CD1c-positive myeloid dendritic cell (primary cell): ENCODE measurements at regions not wholly inside any gene's neighbourhood (a gene's known extent, or its start where the extent isn't known, plus 50 kb on each side); places are given as distances from the start of the nearest gene placed in this dataset.
A peak's percentile ranks its signal among the peaks of the same experiment; 100 is the strongest.

ENCODE experiments used
- DNase-seq: peaks from one replicate; pipeline ENCODE4 v3.0.0-alpha.2; 2016; ENCODE audit errors: extremely low spot score

- no peak for DNase-seq
Measured at GRCh38 chr5:54680998-54681397, 163.4 kb downstream of the SNX18 start.

- DNase-seq: no peak
Measured at GRCh38 chr5:54679686-54680085, 162.1 kb downstream of the SNX18 start.

GRCh38 chr5:54678737-54679136, 161.2 kb downstream of the SNX18 start:
- no peak for DNase-seq

- no peak for DNase-seq
Measured at GRCh38 chr5:54676481-54677340, 159.2 kb downstream of the SNX18 start.

- DNase-seq: peak; percentile 86
Measured at GRCh38 chr5:54673523-54674225, 156.1 kb downstream of the SNX18 start.

- peak; percentile 57 for DNase-seq
Measured at GRCh38 chr5:54672871-54673270, 155.3 kb downstream of the SNX18 start.

GRCh38 chr5:54671681-54672080, 154.1 kb downstream of the SNX18 start:
- no peak for DNase-seq

- DNase-seq: peak; percentile 79
Measured at GRCh38 chr5:54671111-54671531, 153.6 kb downstream of the SNX18 start.

GRCh38 chr5:54670281-54670680, 152.7 kb downstream of the SNX18 start:
- DNase-seq: no peak

- no peak for DNase-seq
Measured at GRCh38 chr5:54669845-54670244, 152.3 kb downstream of the SNX18 start.

GRCh38 chr5:54669285-54669684, 151.7 kb downstream of the SNX18 start:
- DNase-seq: peak; percentile 36

GRCh38 chr5:54668096-54668495, 150.5 kb downstream of the SNX18 start:
- DNase-seq: no peak

GRCh38 chr5:54667136-54667535, 149.6 kb downstream of the SNX18 start:
- DNase-seq: no peak

GRCh38 chr5:54663866-54664265, 146.3 kb downstream of the SNX18 start:
- no peak for DNase-seq

GRCh38 chr5:54661111-54661510, 143.6 kb downstream of the SNX18 start:
- DNase-seq: no peak

- DNase-seq: no peak
Measured at GRCh38 chr5:54659700-54660131, 142.2 kb downstream of the SNX18 start.

GRCh38 chr5:54658010-54658409, 140.5 kb downstream of the SNX18 start:
- DNase-seq: no peak

GRCh38 chr5:54656261-54656728, 138.7 kb downstream of the SNX18 start:
- no peak for DNase-seq

- no peak for DNase-seq
Measured at GRCh38 chr5:54655761-54656160, 138.2 kb downstream of the SNX18 start.

GRCh38 chr5:54655266-54655665, 137.7 kb downstream of the SNX18 start:
- DNase-seq: no peak

GRCh38 chr5:54653956-54654614, 136.5 kb downstream of the SNX18 start:
- peak; percentile 74 for DNase-seq

GRCh38 chr5:54651482-54652076, 134.0 kb downstream of the SNX18 start:
- no peak for DNase-seq
